K562 (cell line): ENCODE measurements at regions not wholly inside any gene's neighbourhood (a gene's known extent, or its start where the extent isn't known, plus 50 kb on each side); places are given as distances from the start of the nearest gene placed in this dataset.

Experiments
- ARID3B ChIP-seq: fragments of 250-450 bp; sonication (Bioruptor Pico); IDR thresholded peaks from 2 replicates; pipeline ENCODE4 v1.4.0; 2020; ENCODE audit warnings: borderline replicate concordance
- ASH1L ChIP-seq: fragments of 450-650 bp; IDR thresholded peaks from 2 replicates; pipeline ENCODE4 v1.6.1; 2018; ENCODE audit warnings: borderline replicate concordance, mild to moderate bottlenecking, low read depth; ENCODE audit not compliant: partially characterized antibody
- CAMTA2 ChIP-seq: fragments of 250-450 bp; sonication (Bioruptor Pico); conservative IDR thresholded peaks from 2 replicates; pipeline ENCODE4 v1.5.1; 2022
- DACH1 ChIP-seq: fragments of 450-650 bp; IDR thresholded peaks from 2 replicates; pipeline ENCODE4 v1.6.1; 2018; ENCODE audit not compliant: partially characterized antibody
- FOXA1 ChIP-seq: fragments of 450-650 bp; IDR thresholded peaks from 2 replicates; pipeline ENCODE4 v1.6.1; 2016; ENCODE audit warnings: mild to moderate bottlenecking, borderline replicate concordance
- GATA2 ChIP-seq: sonication (generic); formaldehyde crosslinking; IDR thresholded peaks from 2 replicates; pipeline ENCODE4 v1.4.0; 2020; ENCODE audit warnings: mild to moderate bottlenecking, missing genetic modification reagents
- HMG20A ChIP-seq: fragments of 450-650 bp; formaldehyde crosslinking; conservative IDR thresholded peaks from 2 replicates; pipeline ENCODE4 v1.4.0; 2020; ENCODE audit warnings: mild to moderate bottlenecking, mixed read lengths
- KAT8 ChIP-seq: fragments of 450-650 bp; IDR thresholded peaks from 2 replicates; pipeline ENCODE4 v1.6.1; 2016; ENCODE audit warnings: low read depth, mild to moderate bottlenecking
- MCM3 ChIP-seq: fragments of 450-650 bp; IDR thresholded peaks from 2 replicates; pipeline ENCODE4 v1.6.1; 2016
- MLLT1 ChIP-seq, 2 experiments: fragments of 450-650 bp; IDR thresholded peaks; 2 replicates each; pipeline ENCODE4 v1.6.1; 2016
- NFE2 ChIP-seq: IDR thresholded peaks from 2 replicates; pipeline ENCODE4 v1.6.1; 2014; ENCODE audit warnings: antibody characterized with exemption, low read depth
- NR1H2 ChIP-seq: sonication (generic); formaldehyde crosslinking; IDR thresholded peaks from 2 replicates; pipeline ENCODE4 v1.4.0; 2020; ENCODE audit warnings: mild to moderate bottlenecking, missing genetic modification reagents
- NR3C1 ChIP-seq: sonication (generic); formaldehyde crosslinking; IDR thresholded peaks from 2 replicates; pipeline ENCODE4 v1.8.1; 2022; ENCODE audit warnings: missing genetic modification reagents
- NRF1 ChIP-seq, 2 experiments: fragments of 450-650 bp; IDR thresholded peaks in 1 of 2; conservative IDR thresholded peaks in 1 of 2; 2 replicates each; pipeline ENCODE4 v1.6.1; 2014; ENCODE audit warnings: mild to moderate bottlenecking in 2 of 2
- PTBP1 ChIP-seq: fragments of 200-400 bp; formaldehyde crosslinking; IDR thresholded peaks from 2 replicates; pipeline ENCODE4 v1.6.1; 2017; ENCODE audit warnings: low read depth, low read length
- SUPT5H ChIP-seq: fragments of 450-650 bp; IDR thresholded peaks from 2 replicates; pipeline ENCODE4 v1.6.1; 2016
- XRCC5 ChIP-seq: fragments of 200-400 bp; formaldehyde crosslinking; IDR thresholded peaks from 2 replicates; pipeline ENCODE4 v1.6.1; 2017; ENCODE audit warnings: low read depth, mild to moderate bottlenecking, low read length
- ZNF197 ChIP-seq: fragments of 200-800 bp; sonication (Bioruptor generic); IDR thresholded peaks from 2 replicates; pipeline ENCODE4 v1.6.1; 2016; ENCODE audit warnings: low read depth, missing genetic modification characterization, missing compliant biosample characterization
- ZNF253 ChIP-seq: fragments of 250-450 bp; sonication (Bioruptor Pico); conservative IDR thresholded peaks from 2 replicates; pipeline ENCODE4 v1.6.1; 2021; ENCODE audit warnings: mild to moderate bottlenecking
- ZNF431 ChIP-seq: sonication (generic); formaldehyde crosslinking; IDR thresholded peaks from 2 replicates; pipeline ENCODE4 v1.8.0; 2022; ENCODE audit warnings: mild to moderate bottlenecking, missing genetic modification reagents
- TF ChIP-seq, protein P1 (sequence below): fragments of 450-650 bp; formaldehyde crosslinking; conservative IDR thresholded peaks from 2 replicates; pipeline ENCODE4 v1.4.0; 2022; ENCODE audit warnings: mild to moderate bottlenecking, missing genetic modification characterization
- TF ChIP-seq, protein P2 (sequence below), 3 experiments: fragments of 200-800 bp in 1 of 3; fragments of 250-450 bp in 1 of 3; fragments of 450-650 bp in 1 of 3; sonication (Bioruptor Pico) in 1 of 3; sonication (Bioruptor generic) in 1 of 3; formaldehyde crosslinking in 1 of 3; IDR thresholded peaks; 2 replicates each; pipeline versions ENCODE4 v1.6.1 to v1.8.0; 2016 to 2022; ENCODE audit warnings: mild to moderate bottlenecking in 2 of 3, missing genetic modification characterization in 2 of 3, missing compliant biosample characterization in 1 of 3, moderate library complexity in 1 of 3

DNA sequence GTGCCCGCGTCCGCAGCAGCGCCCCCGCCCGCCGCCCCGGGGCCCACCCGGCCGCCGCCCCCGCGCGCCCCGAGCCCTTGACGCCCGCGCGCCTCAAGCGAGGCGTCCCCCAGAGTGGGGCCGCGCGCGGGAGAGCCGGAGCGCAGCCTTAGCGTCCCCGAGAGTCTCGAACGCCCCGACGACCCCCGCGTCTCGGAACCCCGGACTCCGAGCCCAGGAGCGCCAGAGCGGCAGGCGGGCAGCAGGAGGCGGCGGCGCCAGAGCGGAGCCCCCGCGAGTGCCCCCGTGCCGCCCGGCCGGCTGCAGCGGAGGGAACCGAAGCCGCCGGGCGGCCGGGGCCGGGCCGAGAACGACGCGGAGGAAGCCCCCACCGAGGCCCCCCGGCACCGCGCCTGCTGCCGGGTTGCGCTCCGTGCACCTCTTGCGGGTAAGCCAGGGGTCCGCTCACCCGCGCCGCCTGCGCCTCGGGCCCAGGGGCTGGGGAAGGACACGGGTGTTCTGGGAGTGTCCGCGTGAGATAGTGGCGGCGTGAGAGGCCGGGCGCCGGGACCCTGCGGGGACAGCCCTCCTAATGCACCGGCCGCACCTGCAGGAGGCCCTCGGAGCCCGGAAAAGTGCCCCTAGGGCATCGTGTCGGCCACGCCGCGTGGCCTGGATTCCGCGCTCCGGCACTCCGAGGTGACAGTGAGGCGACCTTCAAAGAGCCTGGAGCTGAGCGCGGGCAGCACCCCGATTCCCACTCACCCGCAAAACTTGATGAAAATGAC is 52.0 kb upstream of the ULK4 start (continued):
- peak in 1 of 2 experiments; percentile 31; a peak in 1 of 4 replicates for TF ChIP-seq MLLT1 (IDR thresholded peaks at IDR 0.05)
- no peak for TF ChIP-seq PTBP1
- no peak for TF ChIP-seq KAT8
- peak; percentile 68 for TF ChIP-seq ZNF431 (CRISPR knock-in tag)
- no peak for TF ChIP-seq FOXA1
- no peak for TF ChIP-seq CAMTA2 (CRISPR knock-in tag)
- no peak; the same call in 1 of the 2 replicates for TF ChIP-seq NR1H2
- no peak for TF ChIP-seq HMG20A (CRISPR knock-in tag)
- no peak for TF ChIP-seq ZNF253 (CRISPR knock-in tag)
- no peak for TF ChIP-seq NR3C1 (CRISPR knock-in tag)
- TF ChIP-seq DACH1, result no peak
- TF ChIP-seq MCM3, result no peak
- TF ChIP-seq GATA2, result no peak
- TF ChIP-seq, protein P1, sequence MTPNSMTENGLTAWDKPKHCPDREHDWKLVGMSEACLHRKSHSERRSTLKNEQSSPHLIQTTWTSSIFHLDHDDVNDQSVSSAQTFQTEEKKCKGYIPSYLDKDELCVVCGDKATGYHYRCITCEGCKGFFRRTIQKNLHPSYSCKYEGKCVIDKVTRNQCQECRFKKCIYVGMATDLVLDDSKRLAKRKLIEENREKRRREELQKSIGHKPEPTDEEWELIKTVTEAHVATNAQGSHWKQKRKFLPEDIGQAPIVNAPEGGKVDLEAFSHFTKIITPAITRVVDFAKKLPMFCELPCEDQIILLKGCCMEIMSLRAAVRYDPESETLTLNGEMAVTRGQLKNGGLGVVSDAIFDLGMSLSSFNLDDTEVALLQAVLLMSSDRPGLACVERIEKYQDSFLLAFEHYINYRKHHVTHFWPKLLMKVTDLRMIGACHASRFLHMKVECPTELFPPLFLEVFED, result no peak
- 0 out of 2 replicates have a peak, but pooled peaks have one; percentile 46 for TF ChIP-seq ZNF197 (CRISPR knock-in tag)
- TF ChIP-seq ASH1L, result no peak
- TF ChIP-seq, protein P2, sequence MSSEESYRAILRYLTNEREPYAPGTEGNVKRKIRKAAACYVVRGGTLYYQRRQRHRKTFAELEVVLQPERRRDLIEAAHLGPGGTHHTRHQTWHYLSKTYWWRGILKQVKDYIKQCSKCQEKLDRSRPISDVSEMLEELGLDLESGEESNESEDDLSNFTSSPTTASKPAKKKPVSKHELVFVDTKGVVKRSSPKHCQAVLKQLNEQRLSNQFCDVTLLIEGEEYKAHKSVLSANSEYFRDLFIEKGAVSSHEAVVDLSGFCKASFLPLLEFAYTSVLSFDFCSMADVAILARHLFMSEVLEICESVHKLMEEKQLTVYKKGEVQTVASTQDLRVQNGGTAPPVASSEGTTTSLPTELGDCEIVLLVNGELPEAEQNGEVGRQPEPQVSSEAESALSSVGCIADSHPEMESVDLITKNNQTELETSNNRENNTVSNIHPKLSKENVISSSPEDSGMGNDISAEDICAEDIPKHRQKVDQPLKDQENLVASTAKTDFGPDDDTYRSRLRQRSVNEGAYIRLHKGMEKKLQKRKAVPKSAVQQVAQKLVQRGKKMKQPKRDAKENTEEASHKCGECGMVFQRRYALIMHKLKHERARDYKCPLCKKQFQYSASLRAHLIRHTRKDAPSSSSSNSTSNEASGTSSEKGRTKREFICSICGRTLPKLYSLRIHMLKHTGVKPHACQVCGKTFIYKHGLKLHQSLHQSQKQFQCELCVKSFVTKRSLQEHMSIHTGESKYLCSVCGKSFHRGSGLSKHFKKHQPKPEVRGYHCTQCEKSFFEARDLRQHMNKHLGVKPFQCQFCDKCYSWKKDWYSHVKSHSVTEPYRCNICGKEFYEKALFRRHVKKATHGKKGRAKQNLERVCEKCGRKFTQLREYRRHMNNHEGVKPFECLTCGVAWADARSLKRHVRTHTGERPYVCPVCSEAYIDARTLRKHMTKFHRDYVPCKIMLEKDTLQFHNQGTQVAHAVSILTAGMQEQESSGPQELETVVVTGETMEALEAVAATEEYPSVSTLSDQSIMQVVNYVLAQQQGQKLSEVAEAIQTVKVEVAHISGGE (CRISPR knock-in tag; IDR thresholded peaks at IDR 0.05), result peak in 1 of 3 experiments; percentile 52; a peak in 1 of 6 replicates
- 0 out of 4 replicates have a peak, but pooled peaks of 1 of the 2 experiments have one; percentile 12 for TF ChIP-seq NRF1 (conservative IDR thresholded peaks at IDR 0.05 in 1 of 2, IDR thresholded peaks at IDR 0.05 in 1 of 2)
- no peak for TF ChIP-seq NFE2
- TF ChIP-seq SUPT5H, result no peak
- no peak for TF ChIP-seq ARID3B
- no peak for TF ChIP-seq XRCC5
